Hypothalamus (tissue), 51 donors: ENCODE measurements at regions not wholly inside any gene's neighbourhood (a gene's known extent, or its start where the extent isn't known, plus 50 kb on each side); places are given as distances from the start of the nearest gene placed in this dataset.
"Not testable (repeated sequence)": the region's sequence is repeated elsewhere in the genome, so short reads cannot be mapped to it uniquely, and the experiment has no call there.

Experiments
- DNase-seq, 51 donors: peaks; one replicate each; lab custom pipeline; 2025; lab: John Stamatoyannopoulos, UW

DNA sequence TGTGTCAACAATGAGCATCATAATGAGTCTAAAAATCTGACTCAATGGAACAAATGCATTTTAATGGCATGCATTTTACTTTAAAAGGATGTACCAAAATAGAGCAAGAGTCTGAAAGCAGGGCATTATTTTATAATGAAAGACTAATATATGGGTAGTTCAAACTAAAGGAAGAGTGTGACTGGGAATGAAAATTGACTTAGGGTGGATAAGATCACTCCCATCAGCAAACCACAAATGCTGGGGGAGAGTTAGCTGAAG is 114.7 kb downstream of the SOX4 start:
- no peak for DNase-seq

DNA sequence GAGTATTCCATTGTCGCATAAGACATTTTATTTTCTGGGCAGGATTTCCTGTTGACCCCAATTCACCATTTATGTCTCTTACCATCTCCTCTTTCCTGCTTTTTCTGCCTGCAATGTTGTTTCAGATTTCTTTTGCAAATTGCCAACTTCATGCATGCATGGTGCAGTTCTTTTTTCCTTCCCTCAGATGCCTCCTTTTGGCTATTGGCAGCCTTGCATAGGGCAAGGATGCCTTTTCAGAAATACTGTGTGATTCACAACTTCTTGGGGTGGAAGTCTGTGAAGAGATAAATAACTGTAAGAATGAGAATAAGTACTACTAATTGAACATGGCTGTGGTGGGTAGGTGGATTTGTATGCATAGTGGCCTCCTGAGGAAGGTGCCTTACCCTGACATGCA is 116.7 kb downstream of the SOX4 start:
- no peak for DNase-seq

DNA sequence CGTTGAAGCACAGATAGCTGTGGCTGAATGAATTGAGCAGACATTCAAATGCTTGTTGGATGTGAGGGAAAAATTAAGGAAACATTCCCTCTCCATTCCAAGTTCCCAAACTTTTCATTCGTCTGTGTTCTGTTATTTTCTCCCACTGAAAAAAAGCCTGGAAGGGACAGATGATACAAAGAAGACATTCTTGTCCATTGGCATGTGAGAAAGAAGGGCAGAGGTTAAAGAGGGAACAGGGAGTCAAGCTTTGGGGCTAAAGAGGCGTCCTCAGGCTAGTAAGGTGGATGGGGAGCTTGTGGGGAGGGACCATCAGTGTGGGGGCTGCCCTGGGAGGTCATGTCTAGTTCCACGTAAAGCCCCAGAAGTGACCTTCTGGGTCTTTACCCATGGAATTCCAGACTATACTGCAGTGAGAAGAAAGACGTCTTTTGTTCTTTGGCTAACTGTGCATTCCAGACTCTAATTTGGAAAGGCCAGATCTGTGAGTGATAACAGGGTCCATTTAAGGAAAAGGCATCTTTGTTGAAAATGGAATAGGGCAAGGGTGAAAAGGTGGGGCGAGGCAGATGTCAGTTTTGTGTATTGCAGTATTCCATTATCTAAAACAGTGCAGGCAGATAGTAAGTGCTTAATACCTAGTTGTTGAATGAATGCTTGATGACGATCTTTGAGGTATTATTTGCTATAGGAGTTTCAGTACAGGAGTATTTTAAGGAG is 117.5 kb downstream of the SOX4 start:
- no peak for DNase-seq

DNA sequence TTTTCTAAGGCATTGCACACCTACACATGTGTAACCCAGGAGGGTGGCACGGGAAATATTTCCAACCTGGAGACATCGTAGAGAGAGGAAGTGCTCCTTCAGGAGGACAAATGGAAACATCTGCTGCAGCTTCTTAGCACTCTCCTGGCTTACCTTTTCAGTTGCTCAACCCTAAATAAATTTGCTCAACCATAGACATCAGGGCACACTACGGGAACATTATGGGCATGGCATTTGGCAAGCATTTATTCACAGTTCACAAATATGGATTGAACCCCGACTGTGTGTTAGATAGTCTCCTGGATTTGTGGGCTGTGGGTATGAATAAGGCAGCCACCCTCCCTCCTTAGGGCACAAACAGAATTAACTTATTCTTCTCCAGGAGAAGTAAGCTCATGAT is 118.7 kb downstream of the SOX4 start:
- no peak for DNase-seq

DNA sequence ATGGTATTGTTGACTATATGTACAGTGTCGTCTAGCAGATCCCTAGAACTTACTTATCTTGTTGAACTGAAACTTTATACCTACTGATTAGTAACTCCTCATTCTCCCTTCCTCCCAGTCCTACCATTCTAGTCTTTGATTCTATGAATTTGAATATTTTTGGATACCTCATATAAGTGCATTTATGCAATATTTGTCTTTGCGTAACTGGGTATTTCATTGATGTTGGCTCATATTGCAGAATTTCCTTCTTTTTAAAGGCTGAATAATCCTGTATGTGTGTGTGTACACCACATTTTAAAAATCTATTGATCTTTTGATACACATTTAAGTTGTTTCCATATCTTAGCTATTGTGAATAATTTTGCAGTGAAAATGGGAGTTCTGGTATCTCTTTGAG is 119.9 kb downstream of the SOX4 start:
- DNase-seq, result no peak

DNA sequence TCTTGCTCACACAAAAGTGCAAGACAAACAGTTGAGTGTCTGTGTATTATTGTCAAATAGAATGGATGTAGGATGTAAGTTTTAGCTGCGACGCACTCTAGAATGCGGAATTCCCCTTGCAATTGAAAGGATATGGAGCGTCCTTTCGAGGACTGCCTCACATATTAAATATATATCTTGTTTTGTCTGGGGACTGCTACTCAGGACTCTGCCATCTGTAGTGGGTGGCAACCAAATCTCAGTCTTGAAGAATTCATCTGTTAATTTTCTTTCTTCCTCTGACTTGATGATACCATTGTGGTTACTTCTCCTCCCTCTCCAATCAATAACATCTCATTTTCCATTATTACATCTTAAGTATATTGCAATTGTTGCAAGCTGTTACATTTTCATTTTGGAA is 121.6 kb downstream of the SOX4 start:
- DNase-seq, result no peak

DNA sequence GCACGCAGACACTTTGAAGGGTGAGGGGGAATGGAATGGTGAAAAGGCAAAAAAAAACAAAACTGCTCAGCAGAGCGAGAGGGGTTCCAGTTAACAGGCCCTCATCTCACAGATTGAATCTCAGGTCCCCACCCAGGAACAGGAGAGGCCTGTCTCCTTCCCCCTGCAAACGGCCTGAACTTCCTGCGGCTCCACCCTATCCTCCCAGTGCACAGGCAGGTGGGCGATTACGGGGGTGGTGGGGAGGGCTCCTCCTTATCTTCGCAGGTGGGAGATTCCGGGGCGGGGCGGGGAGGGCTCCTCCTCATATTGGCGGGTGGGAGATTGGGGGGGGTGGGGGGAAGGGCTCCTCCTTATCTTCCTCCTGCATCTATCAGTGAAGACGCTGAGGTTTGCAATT is 129.0 kb downstream of the SOX4 start:
- no peak for DNase-seq

DNA sequence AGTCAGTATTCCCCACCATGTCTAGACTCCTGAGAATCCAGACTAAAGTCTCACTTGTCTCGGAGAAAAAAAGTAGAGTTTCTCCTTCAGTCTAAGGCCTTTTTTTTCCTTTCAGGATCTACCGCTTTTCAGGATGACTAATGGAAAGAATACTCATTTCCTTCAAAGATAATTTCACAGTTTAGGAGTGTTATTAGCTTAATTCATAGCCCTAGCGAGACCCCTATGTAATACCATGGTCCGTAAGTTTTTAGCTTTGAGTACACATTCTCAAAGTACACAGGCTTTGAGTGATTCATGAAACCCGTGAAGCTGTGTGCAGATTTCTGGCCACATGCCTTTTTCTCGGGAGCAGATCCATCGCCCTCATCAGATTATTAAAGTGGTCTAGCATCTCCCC is 133.1 kb downstream of the SOX4 start:
- DNase-seq, result no peak

DNA sequence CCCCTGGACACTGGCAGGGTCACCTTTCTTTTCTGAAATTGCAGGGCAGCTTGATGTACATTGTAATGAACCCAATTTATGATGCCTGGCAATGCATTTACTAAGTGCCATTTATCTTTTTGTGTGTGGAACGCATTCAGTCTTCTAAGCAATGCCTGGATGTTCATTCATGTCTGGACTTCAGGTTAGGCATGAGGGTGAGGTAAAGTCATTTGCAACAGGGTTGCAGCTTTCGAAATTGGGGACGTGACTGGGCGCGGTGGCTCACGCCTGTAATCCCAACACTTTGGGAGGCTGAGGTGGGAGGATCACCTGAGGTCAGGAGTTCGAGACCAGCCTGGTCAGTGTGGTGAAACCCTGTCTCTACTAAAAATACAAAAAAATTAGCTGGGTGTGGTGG is 134.6 kb downstream of the SOX4 start:
- no peak for DNase-seq

DNA sequence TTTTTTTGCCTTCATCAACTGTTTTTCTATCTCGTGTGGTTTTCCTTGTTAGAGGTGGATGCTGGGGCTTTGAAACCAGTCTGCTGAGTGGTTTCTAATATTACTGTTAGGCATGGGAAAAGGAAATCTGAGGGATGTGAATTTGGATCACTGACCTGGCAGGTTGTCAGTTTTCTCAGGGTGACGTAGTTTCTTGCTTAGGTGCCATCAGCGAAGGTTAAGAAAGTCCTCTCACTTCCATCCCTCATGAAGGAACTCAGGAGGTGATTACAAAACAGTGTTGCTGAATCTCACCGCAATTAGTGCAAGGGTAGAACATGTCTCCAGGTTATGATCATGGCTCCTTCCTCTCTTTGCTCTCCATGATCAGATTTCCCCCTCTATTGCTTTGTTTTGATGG is 135.9 kb downstream of the SOX4 start:
- DNase-seq, result no peak

DNA sequence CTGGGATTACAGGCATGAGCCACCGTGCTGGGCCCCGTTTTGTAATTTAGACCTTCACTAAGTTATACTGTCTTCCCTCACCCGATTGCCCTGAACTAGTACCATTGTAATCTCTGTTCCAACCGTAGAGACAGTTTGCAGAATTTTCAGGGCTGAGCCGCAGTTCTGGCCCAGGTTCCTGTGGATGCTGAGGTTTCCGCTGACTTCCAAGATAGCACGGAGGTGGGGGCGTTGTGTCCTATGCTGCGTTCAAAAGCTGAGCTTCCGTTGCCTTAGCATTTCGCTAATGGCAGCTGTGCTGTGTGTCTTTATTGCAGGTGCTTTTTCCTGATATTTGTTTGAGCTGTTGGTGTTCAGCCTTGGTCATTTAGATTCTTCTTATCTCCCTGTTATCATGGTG is 137.0 kb downstream of the SOX4 start:
- DNase-seq, result no peak

DNA sequence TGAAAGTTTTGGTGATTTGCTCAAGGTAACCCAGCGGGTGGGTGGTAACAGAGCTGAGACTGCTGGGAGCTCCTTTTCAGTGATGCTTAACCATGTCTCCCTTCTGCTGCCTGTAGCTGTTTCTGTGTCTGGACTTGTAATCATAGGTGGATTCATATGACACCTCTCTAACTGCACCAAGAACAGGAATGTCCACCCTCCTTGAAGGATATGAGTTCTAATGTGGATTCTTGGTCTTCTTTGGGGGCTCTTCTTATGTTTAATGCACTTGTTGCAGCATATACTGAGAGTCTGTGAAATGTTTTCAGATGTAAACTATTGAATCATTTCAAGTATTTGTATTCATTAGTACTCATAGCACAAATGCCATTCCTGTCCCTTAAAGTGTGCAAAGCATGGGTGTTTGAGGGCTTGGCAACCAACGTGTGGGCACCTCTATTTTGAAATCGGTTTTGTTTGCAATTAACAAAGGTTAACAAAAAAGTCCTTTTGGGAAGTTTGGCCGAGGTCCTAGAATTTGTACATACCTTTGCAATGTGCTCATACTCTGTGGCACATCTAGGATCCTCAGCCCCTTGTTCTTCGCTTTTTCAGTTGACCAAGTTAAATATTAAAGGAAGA is 138.0 kb downstream of the SOX4 start:
- DNase-seq, result peak in 1 of 51 donors; percentile 13

DNA sequence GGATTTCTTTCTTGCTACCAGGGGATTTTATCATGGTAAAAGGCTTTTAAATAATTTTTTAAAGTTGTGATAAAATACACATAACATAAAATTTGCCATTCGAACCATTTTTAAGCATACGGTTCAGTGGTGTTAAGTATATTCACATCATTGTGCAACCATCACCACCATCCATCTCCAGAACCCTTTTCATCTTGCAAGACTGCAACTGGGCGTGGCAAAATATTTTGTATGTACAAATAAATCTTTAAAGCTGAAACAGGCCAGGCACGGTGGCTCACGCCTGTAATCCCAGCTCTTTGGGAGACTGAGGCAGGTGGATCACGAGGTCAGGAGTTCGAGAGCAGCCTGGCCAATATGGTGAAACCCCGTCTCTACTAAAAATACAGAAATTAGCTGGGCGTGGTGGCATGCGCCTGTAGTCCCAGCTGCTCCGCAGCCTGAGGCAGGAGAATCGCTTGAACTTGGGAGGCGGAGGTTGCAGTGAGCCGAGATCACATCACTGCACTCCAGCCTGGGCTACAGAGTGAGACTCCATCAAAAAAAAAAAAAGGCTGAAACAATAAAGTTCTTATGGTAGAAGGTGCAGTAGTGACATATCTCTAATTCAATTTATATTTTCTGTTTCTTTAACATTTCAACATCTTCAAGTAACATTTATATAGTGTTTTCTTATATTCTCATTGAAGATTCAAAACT is 138.6 kb downstream of the SOX4 start:
- not testable (repeated sequence) for DNase-seq

DNA sequence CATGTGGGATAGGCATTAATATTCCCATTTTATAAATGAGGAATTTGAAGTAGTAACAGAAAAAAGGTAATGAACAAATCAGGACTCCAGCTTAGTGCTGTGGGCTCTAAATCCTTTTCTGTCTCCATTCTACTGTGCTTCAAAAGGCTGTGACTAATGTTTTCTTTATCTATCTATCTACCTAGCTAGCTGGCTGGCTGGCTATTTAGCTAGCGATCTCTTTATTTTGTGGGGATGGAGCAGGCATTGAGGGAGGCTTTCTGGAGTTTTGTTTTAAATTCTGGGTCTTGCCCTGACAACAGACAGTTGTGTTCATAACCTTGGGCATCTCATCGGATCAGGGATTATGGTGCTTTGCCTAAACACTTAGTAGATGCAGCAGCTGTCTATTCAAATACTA is 139.2 kb downstream of the SOX4 start:
- no peak for DNase-seq

DNA sequence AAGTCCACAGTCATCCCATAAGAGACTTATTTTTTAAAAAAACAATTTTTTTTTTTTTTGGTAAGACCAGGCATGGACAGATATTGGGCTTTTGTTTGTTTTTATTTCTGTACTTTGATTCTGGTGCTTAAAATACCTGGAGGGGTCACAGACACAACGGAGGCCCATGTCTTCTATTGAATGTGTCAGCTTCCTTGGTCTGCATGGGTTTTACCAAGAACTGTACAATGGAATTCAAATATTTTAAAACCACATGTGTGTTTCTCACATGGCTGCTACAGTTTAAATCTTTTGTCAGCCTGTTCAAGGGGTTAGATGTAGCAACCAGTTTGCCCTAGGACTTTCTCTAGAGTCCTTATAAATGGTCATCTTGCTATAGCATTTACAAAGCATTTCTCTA is 139.8 kb downstream of the SOX4 start:
- no peak for DNase-seq

DNA sequence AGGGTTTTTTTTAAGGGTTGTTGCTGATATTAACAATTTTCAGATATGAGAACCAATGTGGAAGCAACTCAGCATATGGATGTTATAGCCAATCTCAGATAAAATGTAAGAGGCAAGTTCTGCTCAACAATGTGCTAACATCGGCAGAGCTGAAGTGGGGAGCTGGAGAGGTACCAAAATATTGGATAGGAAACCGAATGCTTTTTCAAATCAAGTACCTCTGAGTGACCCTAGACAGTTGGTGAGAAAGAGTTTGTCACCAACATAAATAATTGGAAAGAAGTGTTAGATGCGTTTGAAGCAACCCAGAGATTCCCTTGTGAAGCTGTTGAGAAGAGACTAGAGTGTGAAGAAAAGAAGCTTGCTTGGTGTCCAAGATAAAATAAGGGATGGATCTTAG is 140.7 kb downstream of the SOX4 start:
- DNase-seq, result no peak

DNA sequence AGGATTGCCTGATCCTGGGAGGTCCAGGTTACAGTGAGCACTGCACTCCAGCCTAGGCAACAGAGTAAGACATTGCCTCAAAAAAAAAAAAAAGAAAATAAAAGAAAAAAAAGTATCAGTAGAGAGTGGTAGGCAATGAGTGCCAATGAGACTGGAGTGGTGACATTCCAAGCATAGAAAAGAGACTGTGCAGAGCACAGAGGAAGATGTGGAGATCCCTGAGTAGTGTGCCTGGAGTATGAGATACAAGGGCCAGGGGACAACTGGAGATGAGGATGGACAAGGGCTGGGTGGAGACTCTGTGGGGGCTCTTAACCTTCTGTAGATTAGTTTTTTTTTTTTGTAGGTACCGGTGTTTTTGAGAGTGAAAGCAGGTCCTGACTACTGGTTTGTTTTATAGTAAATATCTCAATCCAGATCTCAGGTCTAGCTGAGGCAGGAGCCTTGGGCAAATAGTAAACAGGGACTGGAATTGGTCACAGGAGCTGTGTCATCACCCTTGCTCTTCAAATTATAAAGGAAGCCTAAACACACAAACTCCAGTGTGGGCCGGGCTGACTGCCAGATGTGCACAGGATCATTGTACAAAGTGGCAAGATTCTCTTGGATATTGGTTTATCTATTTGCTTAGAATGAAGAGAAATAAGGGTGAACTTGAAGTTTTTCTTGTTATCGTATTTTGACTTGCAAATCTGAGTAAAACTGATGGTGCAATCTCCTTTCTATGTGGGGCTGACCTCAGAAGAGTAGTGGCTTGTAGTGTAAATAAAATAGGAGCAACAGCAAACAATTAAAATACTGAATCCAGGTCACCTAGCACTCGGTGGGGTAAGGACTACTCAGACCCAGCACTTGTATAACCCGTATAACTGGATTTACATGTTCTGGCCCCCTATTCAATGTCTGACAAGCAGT is 144.9 kb downstream of the SOX4 start:
- no peak for DNase-seq

DNA sequence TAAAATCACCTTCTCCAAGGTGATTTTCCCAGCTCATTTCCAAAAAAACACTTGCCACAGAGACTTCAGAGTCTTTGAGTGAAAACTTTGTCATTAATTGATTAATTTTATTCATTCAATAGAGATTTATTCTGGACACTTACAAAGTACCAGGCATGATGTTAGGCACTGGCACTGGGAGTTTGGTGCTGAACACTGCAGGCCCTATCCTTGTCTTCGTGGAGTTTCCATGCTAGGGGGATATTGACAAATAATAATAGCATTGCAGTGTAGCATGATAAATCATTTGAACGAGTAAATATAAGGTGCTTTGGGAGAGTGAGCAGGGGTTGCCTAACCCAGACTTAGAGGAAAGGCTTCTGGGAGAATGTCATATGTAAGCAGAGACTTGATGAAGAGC is 145.7 kb downstream of the SOX4 start:
- no peak for DNase-seq

DNA sequence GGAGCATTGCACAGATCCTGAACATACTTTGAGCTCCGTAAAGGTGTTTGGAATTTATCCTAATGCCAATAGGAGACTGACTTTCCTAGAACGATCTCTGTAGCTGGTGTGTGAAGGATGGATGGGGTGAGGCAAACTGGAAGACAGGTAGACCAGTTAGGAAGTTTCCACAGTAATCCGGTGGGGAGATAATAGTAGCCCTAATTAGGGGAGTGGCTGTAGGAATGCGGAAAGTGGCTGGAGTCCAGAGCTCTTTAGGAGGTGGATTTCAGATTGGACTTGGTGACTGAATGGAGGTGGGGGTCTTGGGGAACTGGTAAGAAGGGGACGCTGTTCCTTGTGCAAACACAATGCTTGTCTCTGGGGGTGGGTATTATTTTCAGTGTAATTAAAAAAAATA is 146.3 kb downstream of the SOX4 start:
- DNase-seq, result no peak

DNA sequence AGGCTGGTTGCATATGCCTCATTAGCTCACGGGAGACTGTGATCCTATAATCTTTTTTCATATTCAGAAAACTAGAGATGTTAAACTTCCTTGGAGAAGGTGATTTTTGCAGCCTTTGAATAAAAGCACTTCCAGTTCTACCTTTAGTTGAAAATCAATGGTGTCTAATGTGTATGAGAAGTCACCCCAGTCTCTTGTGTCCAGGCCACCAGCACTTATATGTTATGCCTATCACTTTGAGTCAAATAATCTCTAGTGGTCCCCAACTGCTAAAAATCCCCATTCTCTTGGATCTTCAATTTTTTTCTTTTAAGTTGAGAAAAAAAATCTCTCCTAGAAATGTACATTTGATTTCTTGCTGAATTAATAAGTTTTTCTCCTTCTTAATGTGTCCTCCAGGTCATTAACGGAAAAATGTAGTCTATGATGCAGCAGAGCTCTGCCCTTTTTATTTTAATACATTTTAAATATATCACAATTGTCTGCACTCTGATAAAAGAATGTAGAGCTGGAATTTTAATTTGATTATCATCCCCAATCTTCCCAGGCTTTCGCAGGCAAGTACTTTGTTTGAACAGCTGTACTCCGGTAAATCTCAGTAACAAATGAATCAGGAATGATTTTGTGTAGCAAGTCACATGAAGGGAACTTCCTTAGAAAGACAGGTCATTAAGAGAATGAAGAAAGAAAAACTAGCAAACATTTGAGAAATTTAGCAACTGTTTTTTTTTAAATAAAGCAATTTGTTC is 147.0 kb downstream of the SOX4 start:
- DNase-seq, result no peak
